ENCODE measurements at regions not wholly inside any gene's neighbourhood (a gene's known extent, or its start where the extent isn't known, plus 50 kb on each side); places are given as distances from the start of the nearest gene placed in this dataset.

DNA sequence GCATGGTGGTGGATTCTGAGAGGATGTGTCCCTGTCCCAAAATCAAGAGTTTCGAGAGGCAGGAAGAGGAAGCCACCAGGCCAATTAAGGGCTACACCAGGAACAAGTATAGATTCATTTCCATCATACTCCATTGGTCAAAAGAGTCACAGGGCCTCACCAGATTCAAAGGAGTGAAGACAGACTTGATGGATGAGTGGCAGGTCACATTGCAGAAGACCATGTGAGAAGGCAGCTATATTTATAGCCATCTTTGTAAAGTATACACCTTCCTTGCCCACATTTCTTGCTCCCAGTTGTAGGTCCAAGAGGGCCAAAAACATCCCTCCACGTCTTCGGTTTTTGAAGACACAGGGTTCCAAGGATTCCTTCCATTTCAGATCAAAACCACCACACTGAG, 406.0 kb downstream of the BCOR start:
- POLR2A ChIA-PET, result no interaction called here
- CTCF ChIA-PET, result no interaction called here

DNA sequence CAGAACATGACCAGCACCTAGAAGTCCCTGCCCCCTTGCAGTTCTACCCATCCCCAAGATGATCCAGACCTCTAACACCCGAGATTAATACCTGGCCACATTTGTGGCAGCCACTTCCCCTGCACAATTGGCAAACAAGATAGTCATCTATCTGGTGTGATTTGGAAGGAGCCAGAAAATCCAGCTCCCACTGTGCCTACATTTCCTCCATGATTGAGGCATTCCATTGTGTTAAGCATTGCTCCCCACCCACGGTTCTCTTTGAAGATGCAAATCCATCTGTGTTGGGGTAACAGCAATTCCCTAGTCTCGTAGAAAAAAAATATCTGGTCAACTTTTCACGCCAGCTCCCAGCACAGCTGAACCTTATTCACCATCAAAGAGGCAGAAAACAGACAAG, 405.0 kb downstream of the BCOR start:
- ChIA-PET POLR2A (no interaction called here), CTCF (no interaction called here)
- H3F3A ChIP-seq (replicated peaks; ENCODE audit: insufficient read depth), result no peaks in the 10 kb centered on the region
- TF ChIP-seq RAD21 (IDR thresholded peaks at IDR 0.05; ENCODE audit: low read length), result no peak
- TF ChIP-seq CTCF (IDR thresholded peaks at IDR 0.05), result no peak
- TF ChIP-seq FOXJ3 (CRISPR knock-in tag; IDR thresholded peaks at IDR 0.05), result no peak
- no peak for TF ChIP-seq TEAD4 (IDR thresholded peaks at IDR 0.05; ENCODE audit: borderline replicate concordance, insufficient read depth)
- no peak for TF ChIP-seq ELF1 (IDR thresholded peaks at IDR 0.05)
- no peak for TF ChIP-seq YY1 (IDR thresholded peaks at IDR 0.05; ENCODE audit: low read depth)
- no peak for TF ChIP-seq USF1 (IDR thresholded peaks at IDR 0.05; ENCODE audit: borderline replicate concordance, low read depth)
- TF ChIP-seq EZH2phosphoT487 (IDR thresholded peaks at IDR 0.05; ENCODE audit: borderline replicate concordance, low read depth), result no peak
- no peak for TF ChIP-seq PBX3 (IDR thresholded peaks at IDR 0.05)
- TF ChIP-seq REST (IDR thresholded peaks at IDR 0.05; ENCODE audit: low read depth, low read length), result no peak
- no peak for TF ChIP-seq NFIC (IDR thresholded peaks at IDR 0.05; ENCODE audit: borderline replicate concordance)
- no peak for TF ChIP-seq IRF3 (IDR thresholded peaks at IDR 0.05; ENCODE audit: low read depth, low read length)
- no peak for TF ChIP-seq SIN3A (IDR thresholded peaks at IDR 0.05; ENCODE audit: borderline replicate concordance, low read depth, low read length)
- no peak for TF ChIP-seq RCOR1 (IDR thresholded peaks at IDR 0.05; ENCODE audit: low read length)
- H3K9me3 ChIP-seq, result no peaks in the 10 kb centered on the region
- peaks cover 5% of the 10 kb centered on the region; the same call in 1 of the 2 replicates for H3K27me3 ChIP-seq (ENCODE audit: insufficient read depth)
- H3K9ac ChIP-seq, result no peak overlapping the region
- no peak overlapping the region for H2AFZ ChIP-seq (ENCODE audit: low read depth)
- H3K4me3 ChIP-seq (ENCODE audit: low read depth in 2 of 2, low read length in 1 of 2), result no peak overlapping the region
- no peaks in the 10 kb centered on the region for H3K36me3 ChIP-seq (replicated peaks in 1 of 2; ENCODE audit: control insufficient read depth in 1 of 2, insufficient read depth in 2 of 2, low read length in 1 of 2)
- no peaks in the 10 kb centered on the region for H3K79me2 ChIP-seq (ENCODE audit: insufficient read depth)
- WGBS (ENCODE audit: low lambda C conversion rate), result 45% methylated on average over 4 of the region's 4 CpGs
- no peaks in the 10 kb centered on the region for H3K9me2 ChIP-seq
- H3K27ac ChIP-seq (ENCODE audit: low read depth in 2 of 2, low read length in 1 of 2), result peak overlapping the region in 1 of 2 experiments; percentile 28; a peak in 1 of 4 replicates
- no peak overlapping the region for H3K4me2 ChIP-seq
- H3K4me1 ChIP-seq (ENCODE audit: control insufficient read depth in 1 of 2, insufficient read depth in 2 of 2, low read depth in 1 of 2, low read length in 1 of 2), result peaks cover 0 to 11% of the 10 kb centered on the region in 2 experiments; a peak in 2 of 4 replicates
- no peaks in the 10 kb centered on the region for H4K20me1 ChIP-seq (ENCODE audit: insufficient read depth)
- no peak for DNase-seq

More for the DNA sequence above, 406.0 kb downstream of the BCOR start:
- Histone ChIP-seq H3K4me3 (ENCODE audit: low read depth in 2 of 2, low read length in 1 of 2) (no peak overlapping the region), H3F3A (replicated peaks; ENCODE audit: insufficient read depth) (no peaks in the 10 kb centered on the region), H3K4me2 (no peak overlapping the region), H2AFZ (ENCODE audit: low read depth) (no peak overlapping the region), H3K36me3 (replicated peaks in 1 of 2; ENCODE audit: control insufficient read depth in 1 of 2, insufficient read depth in 2 of 2, low read length in 1 of 2) (no peaks in the 10 kb centered on the region), H3K79me2 (ENCODE audit: insufficient read depth) (no peaks in the 10 kb centered on the region), H3K9me2 (no peaks in the 10 kb centered on the region), H3K9me3 (no peaks in the 10 kb centered on the region), H4K20me1 (ENCODE audit: insufficient read depth) (no peaks in the 10 kb centered on the region), H3K4me1 (ENCODE audit: control insufficient read depth in 1 of 2, insufficient read depth in 2 of 2, low read depth in 1 of 2, low read length in 1 of 2) (peaks cover 0 to 20% of the 10 kb centered on the region in 2 experiments; a peak in 2 of 4 replicates), H3K9ac (no peak overlapping the region), H3K27me3 (ENCODE audit: insufficient read depth) (peaks cover 5% of the 10 kb centered on the region; the same call in 1 of the 2 replicates), H3K27ac (ENCODE audit: low read depth in 2 of 2, low read length in 1 of 2) (no peak overlapping the region)
- TF ChIP-seq MEF2A (IDR thresholded peaks at IDR 0.05; ENCODE audit: borderline replicate concordance, low read depth) (no peak), RAD21 (IDR thresholded peaks at IDR 0.05; ENCODE audit: low read length) (no peak), TEAD4 (IDR thresholded peaks at IDR 0.05; ENCODE audit: borderline replicate concordance, insufficient read depth) (no peak), USF1 (IDR thresholded peaks at IDR 0.05; ENCODE audit: borderline replicate concordance, low read depth) (no peak), FOXJ3 (CRISPR knock-in tag; IDR thresholded peaks at IDR 0.05) (no peak), RFX5 (IDR thresholded peaks at IDR 0.05; ENCODE audit: low read length) (no peak), TAF1 (IDR thresholded peaks at IDR 0.05; ENCODE audit: borderline replicate concordance, low read depth, low read length) (no peak), NFIC (IDR thresholded peaks at IDR 0.05; ENCODE audit: borderline replicate concordance) (no peak), EZH2phosphoT487 (IDR thresholded peaks at IDR 0.05; ENCODE audit: borderline replicate concordance, low read depth) (no peak), MXI1 (IDR thresholded peaks at IDR 0.05; ENCODE audit: low read depth, low read length) (no peak)
- WGBS (ENCODE audit: low lambda C conversion rate), result 43% methylated on average over 3 of the region's 3 CpGs
- no peak for DNase-seq
